B cell (primary cell): ENCODE measurements at regions not wholly inside any gene's neighbourhood (a gene's known extent, or its start where the extent isn't known, plus 50 kb on each side); places are given as distances from the start of the nearest gene placed in this dataset.

Experiments used
- EZH2 ChIP-seq: IDR thresholded peaks from 2 replicates; pipeline ENCODE4 v1.6.1; 2012; ENCODE audit warnings: borderline replicate concordance, low read depth, mild to moderate bottlenecking, moderate library complexity, low read length; ENCODE audit not compliant: insufficient read depth, poor library complexity, severe bottlenecking
- TF ChIP-seq, protein P1 (sequence below): fragments of 200-600 bp; IDR thresholded peaks from one replicate; pipeline ENCODE4 v1.8.0; 2022; ENCODE audit warnings: antibody characterized with exemption, mild to moderate bottlenecking

DNA sequence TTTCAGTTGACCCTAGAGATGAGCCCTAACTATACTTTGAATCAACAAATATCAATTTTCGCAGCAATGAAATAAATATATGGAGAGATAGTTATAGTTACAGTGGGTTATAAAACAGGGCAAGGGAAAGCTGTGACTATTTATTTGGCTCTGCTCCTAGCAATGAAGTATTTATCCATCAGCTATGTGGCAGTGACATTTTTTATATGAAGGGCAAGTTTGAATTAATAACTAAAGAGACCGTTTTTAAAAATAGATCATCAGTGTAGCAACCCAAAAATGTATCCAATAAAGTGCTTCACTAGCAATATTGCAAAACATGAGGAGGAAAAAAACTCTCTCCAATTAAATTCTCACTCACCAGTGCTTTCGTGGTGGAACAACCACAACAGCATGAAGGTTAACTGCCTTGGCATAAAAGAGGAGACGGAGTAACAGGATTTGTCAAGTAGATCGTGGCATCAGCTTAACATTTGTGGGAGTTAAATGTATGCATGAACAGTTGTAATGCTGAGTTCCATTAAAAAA is 58.1 kb upstream of the NUDT4 start:
- TF ChIP-seq, protein P1, sequence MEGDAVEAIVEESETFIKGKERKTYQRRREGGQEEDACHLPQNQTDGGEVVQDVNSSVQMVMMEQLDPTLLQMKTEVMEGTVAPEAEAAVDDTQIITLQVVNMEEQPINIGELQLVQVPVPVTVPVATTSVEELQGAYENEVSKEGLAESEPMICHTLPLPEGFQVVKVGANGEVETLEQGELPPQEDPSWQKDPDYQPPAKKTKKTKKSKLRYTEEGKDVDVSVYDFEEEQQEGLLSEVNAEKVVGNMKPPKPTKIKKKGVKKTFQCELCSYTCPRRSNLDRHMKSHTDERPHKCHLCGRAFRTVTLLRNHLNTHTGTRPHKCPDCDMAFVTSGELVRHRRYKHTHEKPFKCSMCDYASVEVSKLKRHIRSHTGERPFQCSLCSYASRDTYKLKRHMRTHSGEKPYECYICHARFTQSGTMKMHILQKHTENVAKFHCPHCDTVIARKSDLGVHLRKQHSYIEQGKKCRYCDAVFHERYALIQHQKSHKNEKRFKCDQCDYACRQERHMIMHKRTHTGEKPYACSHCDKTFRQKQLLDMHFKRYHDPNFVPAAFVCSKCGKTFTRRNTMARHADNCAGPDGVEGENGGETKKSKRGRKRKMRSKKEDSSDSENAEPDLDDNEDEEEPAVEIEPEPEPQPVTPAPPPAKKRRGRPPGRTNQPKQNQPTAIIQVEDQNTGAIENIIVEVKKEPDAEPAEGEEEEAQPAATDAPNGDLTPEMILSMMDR = no peak
- TF ChIP-seq EZH2 = no peak
